GM18508 (cell line): ENCODE measurements at regions not wholly inside any gene's neighbourhood (a gene's known extent, or its start where the extent isn't known, plus 50 kb on each side); places are given as distances from the start of the nearest gene placed in this dataset.

Experiments
- ATAC-seq: cut with Tn5 transposase; IDR thresholded peaks from one replicate; pipeline ENCODE4 v1.9.1; 2021; ENCODE audit warnings: moderate number of reproducible peaks; ENCODE audit not compliant: insufficient read depth, unreplicated experiment

- no peak for ATAC-seq
These were observed 361.7 kb downstream of the INSC start for GRCh38 chr11:15476371-15476917.

- ATAC-seq, result no peak
These were observed 367.1 kb downstream of the INSC start for GRCh38 chr11:15481871-15482270.

DNA sequence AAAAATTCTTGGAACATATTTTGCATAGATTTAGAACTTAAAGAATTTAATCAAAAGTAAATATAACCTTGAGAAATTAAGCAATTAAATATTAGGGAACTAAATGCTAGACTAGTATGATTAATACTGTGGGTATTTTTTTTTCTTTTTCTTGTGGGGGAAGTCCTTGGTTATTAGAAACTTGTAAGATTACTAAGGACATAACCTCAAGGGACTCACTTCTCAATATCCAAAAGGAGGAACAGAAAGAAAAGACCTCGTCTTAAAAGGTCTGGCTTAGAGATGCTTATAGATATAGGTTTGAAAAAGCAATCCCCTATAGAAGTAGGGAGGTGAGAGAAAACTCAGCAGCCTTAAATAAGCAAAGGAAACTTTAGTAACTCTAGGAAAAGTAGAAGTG is 368.5 kb downstream of the INSC start:
- no peak for ATAC-seq

- ATAC-seq, result no peak
These were observed 369.7 kb downstream of the INSC start for GRCh38 chr11:15484398-15484797.

DNA sequence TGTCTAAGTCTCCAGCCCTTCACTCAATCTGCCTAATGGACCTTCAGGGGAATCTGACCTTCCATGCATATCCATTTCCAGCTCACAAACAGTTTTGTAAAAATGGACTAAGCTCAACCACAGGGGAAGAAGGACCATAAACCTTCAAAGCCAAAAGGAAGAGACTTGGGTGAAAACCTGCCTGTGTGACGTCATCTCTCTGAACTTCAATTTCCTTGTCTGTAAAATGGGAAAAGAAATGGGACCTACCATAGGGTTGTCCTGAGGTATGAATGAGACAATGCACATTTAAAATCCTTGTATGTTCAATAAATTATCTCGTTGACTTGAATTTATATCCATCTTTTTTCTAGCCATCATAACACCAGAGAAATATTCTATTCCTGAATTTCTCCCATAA is 370.7 kb downstream of the INSC start:
- no peak for ATAC-seq

- no peak for ATAC-seq
These were observed 374.6 kb downstream of the INSC start for GRCh38 chr11:15489281-15489680.

- no peak for ATAC-seq
These were observed 375.8 kb downstream of the INSC start for GRCh38 chr11:15490535-15490934.

GRCh38 chr11:15493066-15493465 is 378.3 kb downstream of the INSC start:
- ATAC-seq, result no peak

DNA sequence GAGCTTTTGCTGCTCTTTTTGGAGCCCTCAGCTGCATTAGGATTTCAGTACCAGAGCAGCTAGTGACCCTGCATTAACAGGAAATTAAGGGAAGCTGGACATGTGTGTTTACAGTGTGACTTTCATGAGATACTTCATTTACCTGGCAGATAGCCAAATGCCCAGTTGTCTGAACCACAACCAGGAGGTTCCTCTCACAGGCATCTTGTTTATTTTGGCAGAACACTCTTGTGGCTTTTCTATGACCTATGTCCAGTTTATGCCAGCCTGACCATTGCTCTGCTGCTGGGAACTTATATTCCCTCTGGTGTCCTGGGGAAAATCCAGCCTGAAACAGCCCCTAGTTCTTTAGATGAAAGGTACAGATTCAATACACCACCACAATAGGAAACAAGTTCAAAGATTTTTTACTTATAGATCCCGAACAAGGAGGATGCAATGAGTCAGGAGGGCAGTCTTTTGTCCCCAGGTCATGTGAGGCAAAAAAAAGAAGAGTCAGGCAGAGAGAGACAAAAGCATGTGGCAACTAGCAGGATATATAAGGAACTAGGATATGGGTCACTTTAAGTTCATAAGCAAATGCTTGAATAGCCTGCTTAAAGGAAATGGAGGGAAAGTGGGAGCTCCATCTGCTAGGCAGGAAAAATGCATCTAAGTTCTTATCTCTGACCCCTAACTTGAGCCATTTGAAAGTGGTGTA is 379.3 kb downstream of the INSC start:
- ATAC-seq, result no peak

- no peak for ATAC-seq
These were observed 380.0 kb downstream of the INSC start for GRCh38 chr11:15494740-15495139.

DNA sequence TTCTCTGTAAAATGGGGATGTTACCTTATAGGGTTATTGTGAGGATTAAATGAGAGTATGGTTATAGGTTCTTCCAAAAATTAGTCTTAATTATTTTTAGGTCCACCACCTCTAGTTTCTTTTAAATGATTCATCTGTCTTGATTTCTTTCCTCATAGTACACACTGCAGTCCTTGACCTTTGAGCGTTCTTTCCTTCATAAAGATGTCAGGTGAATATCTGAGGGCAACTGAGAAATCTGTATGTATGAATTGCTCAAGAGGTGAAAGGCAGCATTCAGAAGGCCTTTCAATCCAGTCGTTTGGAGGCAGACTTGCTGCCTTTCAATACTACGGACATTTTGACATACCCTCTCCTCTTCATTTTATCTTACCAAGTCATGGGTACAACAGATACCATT is 380.7 kb downstream of the INSC start:
- ATAC-seq, result no peak

DNA sequence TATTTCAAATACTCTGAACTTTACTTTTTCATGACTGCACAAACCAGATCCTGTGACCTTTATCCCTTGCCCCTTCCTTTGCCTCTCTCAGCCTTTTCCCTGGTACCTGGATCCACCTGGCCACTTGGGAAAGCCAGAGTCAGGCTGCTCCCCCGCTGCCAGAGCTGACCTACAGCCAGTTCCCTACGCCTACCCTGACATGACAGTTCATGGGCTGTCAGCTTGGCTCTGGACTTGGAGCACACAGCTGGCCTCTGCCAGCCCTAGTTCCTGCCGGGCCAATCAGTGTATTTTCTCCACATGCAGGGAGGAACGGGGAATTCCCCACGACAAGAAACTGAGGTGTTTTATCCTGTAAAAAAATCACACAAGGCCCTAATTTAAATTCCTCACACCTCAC is 382.6 kb downstream of the INSC start:
- no peak for ATAC-seq

DNA sequence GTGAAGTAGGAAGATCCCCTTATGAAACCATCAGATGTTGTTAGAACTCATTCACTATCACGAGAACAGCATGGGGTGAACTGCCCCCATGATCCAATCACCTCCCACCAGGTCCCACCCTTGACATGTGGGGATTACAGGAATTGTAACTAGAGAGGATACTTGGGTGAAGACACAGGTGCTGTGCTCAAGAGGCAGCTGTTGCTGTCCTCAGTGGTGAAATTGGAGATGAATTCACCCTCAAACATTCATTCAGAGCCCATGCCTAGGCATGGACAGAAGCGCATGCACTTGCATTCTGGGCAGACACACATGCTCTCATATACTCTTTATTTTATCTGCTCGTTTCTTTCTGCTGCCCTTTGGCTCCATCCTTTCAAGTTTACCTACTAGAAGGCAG is 385.0 kb downstream of the INSC start:
- no peak for ATAC-seq

- ATAC-seq, result no peak
These were observed 385.9 kb downstream of the INSC start for GRCh38 chr11:15500643-15501042.

DNA sequence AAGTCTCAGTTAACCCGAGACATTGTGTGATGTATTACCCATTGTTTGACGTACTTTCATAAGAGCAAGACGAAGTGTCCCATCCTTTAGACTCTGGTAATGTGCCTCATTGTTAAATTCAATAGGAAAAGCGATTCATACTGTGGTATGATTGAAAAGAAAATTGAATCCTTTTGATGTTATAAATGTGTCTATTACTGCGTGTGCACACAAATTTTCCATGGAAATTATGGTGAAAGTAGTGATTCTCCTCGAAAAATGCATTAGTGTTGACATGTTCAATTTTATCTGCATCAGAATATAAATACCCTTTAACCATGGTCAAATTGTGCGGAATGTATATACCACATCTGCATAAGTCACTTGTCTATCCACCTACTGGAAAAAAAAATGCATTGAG is 386.8 kb downstream of the INSC start:
- ATAC-seq, result no peak

DNA sequence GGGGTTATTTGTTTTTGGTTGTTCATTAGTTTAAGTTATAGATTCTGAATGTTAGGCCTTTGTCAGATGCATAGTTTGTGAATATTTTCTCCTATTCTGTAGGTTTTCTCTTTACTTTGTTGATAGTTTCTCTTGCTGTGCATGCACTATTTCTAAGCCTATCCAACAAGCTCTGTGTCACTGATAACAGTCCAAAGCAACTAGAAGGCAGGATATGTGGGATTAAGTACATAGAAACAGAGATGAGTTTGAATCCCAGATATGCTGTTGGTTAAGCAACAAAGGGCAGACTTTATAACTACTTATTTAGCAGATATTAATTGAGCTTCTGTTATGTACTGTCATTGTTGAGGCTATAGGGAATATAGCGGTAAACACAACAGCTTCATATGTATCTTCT is 390.4 kb downstream of the INSC start:
- no peak for ATAC-seq

- no peak for ATAC-seq
These were observed 392.9 kb downstream of the INSC start for GRCh38 chr11:15507592-15507991.

- no peak for ATAC-seq
These were observed 394.4 kb downstream of the INSC start for GRCh38 chr11:15509082-15509481.

DNA sequence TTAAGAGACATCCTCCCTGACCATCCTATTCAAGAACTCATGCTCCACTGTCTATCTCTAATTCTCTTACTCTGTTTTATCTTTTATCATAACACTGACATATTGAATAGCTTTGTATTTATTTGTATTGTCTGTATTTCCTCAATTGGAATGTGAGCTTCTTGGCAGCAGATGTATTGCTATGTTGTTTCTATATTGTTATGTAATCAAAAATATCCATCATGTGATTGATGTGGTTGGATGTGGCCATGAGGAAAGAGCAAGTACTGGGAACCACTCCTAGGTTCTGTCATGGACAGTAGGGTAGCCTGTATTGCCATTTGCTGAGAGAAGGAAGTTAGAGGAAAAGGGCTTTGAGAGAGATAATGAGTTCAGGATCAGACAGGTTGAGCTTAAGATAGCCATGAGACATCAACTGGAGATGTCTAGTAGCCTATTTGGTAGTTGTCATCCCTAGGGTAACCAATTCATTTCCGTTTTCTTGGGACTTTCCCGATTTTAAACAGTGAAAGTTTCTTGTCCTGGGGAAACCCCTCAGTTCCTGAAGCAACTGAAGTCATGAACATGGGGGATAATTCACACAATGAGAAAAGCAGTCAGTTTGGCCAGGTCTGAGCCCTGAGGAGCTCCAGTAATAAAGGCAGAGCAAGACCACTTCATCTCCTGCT is 404.5 kb downstream of the INSC start:
- ATAC-seq, result no peak

DNA sequence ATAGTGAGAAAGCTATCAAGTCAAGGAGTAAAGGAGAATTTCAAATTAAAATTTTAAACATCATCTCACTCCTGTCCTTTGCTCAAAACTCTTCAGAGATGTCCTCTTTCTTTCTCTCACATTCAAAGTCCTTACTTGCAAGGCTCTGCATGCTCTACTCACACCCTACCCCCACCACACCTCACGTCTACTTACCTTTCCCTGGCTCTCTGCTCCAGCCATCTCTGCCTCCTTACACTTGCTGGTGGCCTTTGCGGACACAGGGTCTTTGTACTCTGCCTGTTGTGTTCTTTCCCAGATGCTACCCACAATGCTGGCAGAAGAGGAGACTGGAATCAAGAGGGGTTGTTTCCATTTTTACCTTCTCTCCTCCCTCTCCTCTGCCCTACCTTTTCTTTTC is 405.2 kb downstream of the INSC start:
- no peak for ATAC-seq

DNA sequence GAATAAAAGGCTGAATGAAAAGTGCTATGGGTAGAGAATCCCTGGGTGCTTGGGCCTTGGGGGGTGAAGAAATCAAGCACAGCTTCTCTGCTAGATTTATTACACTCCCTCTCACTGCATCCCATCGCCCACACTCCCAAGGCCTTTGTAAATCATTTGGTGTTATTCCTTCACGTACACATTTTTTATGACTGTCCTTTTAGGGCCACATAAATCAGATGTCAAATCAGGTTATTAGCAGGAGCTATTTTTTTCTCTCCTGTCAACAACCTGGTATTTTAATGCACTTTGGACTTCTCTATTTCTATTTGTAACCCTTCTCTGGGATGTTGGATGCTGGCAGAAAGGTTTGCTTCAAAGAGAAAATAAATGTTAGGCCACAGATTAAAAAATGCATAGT is 408.8 kb downstream of the INSC start:
- ATAC-seq, result no peak

DNA sequence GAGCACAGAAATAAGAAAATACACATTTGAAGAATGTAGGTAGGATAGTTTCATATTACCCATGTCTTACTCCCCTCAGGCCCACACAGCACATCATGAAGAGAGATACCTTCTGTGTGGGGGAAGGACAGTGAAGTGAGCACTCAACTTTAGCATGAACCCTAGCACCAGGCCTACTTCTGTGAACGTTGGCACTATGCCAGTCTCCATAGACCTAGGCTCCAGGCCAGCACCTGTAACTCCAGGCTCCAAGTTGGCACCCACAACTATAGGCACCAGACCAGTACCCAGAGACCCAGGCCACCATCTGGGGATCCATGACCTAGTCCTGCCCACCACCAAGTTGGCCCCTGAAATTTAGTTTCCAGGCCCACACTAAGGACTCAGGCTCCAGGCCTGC is 410.9 kb downstream of the INSC start:
- ATAC-seq, result no peak
